Endothelial cell (in vitro differentiated cells): ENCODE measurements at regions not wholly inside any gene's neighbourhood (a gene's known extent, or its start where the extent isn't known, plus 50 kb on each side); places are given as distances from the start of the nearest gene placed in this dataset.

Experiments used
- DNase-seq: peaks from one replicate; pipeline ENCODE4 v3.0.0; 2021; ENCODE audit warnings: low spot score
- H3K27ac Mint-ChIP-seq: one replicate; pipeline ENCODE4 v1.8.0; 2021; ENCODE audit warnings: mixed read lengths, inconsistent platforms; ENCODE audit not compliant: unreplicated experiment
- H3K27me3 Mint-ChIP-seq: one replicate; pipeline ENCODE4 v1.8.0; 2021; ENCODE audit warnings: mild to moderate bottlenecking, moderate library complexity, mixed read lengths, inconsistent platforms; ENCODE audit not compliant: unreplicated experiment
- H3K36me3 Mint-ChIP-seq: one replicate; pipeline ENCODE4 v1.8.0; 2021; ENCODE audit warnings: mild to moderate bottlenecking, low read depth, mixed read lengths, inconsistent platforms; ENCODE audit not compliant: unreplicated experiment
- H3K4me1 Mint-ChIP-seq: one replicate; pipeline ENCODE4 v1.8.0; 2021; ENCODE audit warnings: mild to moderate bottlenecking, mixed read lengths, inconsistent platforms; ENCODE audit not compliant: unreplicated experiment
- H3K4me3 Mint-ChIP-seq: one replicate; pipeline ENCODE4 v1.8.0; 2021; ENCODE audit warnings: mild to moderate bottlenecking, mixed read lengths, inconsistent platforms; ENCODE audit not compliant: unreplicated experiment
- H3K9me3 Mint-ChIP-seq: one replicate; pipeline ENCODE4 v1.8.0; 2021; ENCODE audit warnings: mixed read lengths, inconsistent platforms; ENCODE audit not compliant: unreplicated experiment
- TF ChIP-seq, protein P1 (sequence below): fragments of 200-600 bp; sonication (generic); IDR thresholded peaks from one replicate; pipeline ENCODE4 v1.5.0; 2021; ENCODE audit warnings: antibody characterized with exemption; ENCODE audit not compliant: unreplicated experiment

- H3K36me3 Mint-ChIP-seq, result no peaks in the 10 kb centered on the region
- no peak overlapping the region for H3K27ac Mint-ChIP-seq
- H3K27me3 Mint-ChIP-seq, result peaks cover 4% of the 10 kb centered on the region
- no peak overlapping the region for H3K4me3 Mint-ChIP-seq
- no peaks in the 10 kb centered on the region for H3K9me3 Mint-ChIP-seq
- DNase-seq, result peak; percentile 5
- peaks cover 19% of the 10 kb centered on the region for H3K4me1 Mint-ChIP-seq
- TF ChIP-seq, protein P1, sequence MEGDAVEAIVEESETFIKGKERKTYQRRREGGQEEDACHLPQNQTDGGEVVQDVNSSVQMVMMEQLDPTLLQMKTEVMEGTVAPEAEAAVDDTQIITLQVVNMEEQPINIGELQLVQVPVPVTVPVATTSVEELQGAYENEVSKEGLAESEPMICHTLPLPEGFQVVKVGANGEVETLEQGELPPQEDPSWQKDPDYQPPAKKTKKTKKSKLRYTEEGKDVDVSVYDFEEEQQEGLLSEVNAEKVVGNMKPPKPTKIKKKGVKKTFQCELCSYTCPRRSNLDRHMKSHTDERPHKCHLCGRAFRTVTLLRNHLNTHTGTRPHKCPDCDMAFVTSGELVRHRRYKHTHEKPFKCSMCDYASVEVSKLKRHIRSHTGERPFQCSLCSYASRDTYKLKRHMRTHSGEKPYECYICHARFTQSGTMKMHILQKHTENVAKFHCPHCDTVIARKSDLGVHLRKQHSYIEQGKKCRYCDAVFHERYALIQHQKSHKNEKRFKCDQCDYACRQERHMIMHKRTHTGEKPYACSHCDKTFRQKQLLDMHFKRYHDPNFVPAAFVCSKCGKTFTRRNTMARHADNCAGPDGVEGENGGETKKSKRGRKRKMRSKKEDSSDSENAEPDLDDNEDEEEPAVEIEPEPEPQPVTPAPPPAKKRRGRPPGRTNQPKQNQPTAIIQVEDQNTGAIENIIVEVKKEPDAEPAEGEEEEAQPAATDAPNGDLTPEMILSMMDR, result no peak
Observed at GRCh38 chr2:224210286-224211180, 171.4 kb upstream of the SERPINE2 start.

DNA sequence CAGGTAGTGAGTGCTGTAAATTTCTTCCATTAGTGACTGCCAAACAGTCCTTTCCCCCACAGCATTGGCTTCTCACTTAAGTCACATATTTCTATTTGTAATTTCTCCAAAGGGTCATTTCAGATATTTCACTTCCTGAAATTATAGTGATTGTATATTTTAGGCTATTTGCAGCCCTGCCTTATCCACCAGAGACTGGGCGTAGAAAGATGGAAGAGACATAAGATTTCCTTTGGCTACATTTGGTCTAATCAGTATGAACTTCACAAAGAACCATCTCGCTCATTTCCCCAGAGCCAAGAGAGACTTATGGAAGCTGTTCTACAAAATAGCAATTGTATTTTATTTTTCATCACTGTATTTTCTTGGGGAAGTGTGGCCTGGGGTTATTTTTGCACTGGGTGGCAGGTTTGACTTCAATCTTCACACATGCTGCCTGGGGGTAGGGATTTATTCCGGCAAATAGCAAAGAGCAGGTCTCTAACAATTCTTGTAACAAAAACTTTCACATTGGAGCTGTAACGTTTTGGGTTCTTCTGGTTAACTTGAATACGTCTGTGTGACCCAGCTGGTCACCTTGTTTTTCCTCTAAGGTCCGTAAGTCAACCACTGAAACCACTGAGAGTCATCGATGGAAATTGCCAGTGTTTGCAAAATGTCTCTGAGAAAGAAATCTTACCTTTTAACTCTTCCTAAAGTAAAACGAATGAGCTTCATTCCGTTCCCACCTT is 170.6 kb upstream of the SERPINE2 start:
- H3K27me3 Mint-ChIP-seq, result peaks cover 4% of the 10 kb centered on the region
- no peaks in the 10 kb centered on the region for H3K9me3 Mint-ChIP-seq
- no peak overlapping the region for H3K4me3 Mint-ChIP-seq
- H3K4me1 Mint-ChIP-seq, result peaks cover 19% of the 10 kb centered on the region
- TF ChIP-seq, protein P1, result no peak
- H3K27ac Mint-ChIP-seq, result no peak overlapping the region
- H3K36me3 Mint-ChIP-seq, result no peaks in the 10 kb centered on the region
- no peak for DNase-seq

GRCh38 chr2:224208443-224208842 is 169.4 kb upstream of the SERPINE2 start:
- TF ChIP-seq, protein P1, result no peak
- DNase-seq, result no peak
- Mint-ChIP-seq H3K36me3 (no peaks in the 10 kb centered on the region), H3K27ac (no peak overlapping the region), H3K4me3 (no peak overlapping the region), H3K4me1 (peaks cover 19% of the 10 kb centered on the region), H3K9me3 (no peaks in the 10 kb centered on the region), H3K27me3 (peaks cover 4% of the 10 kb centered on the region)

- Mint-ChIP-seq H3K4me3 (no peak overlapping the region), H3K9me3 (no peaks in the 10 kb centered on the region), H3K27me3 (peaks cover 4% of the 10 kb centered on the region), H3K36me3 (no peaks in the 10 kb centered on the region), H3K27ac (peak overlapping the region; percentile 22), H3K4me1 (peaks cover 19% of the 10 kb centered on the region)
- TF ChIP-seq, protein P1, result no peak
- no peak for DNase-seq
Observed at GRCh38 chr2:224208007-224208406, 168.9 kb upstream of the SERPINE2 start.

- Mint-ChIP-seq H3K27me3 (peaks cover 4% of the 10 kb centered on the region), H3K9me3 (no peaks in the 10 kb centered on the region), H3K36me3 (no peaks in the 10 kb centered on the region), H3K4me3 (no peak overlapping the region), H3K4me1 (peaks cover 19% of the 10 kb centered on the region), H3K27ac (no peak overlapping the region)
- no peak for DNase-seq
- TF ChIP-seq, protein P1, result no peak
Observed at GRCh38 chr2:224206816-224207215, 167.7 kb upstream of the SERPINE2 start.
